ENCODE measurements at regions not wholly inside any gene's neighbourhood (a gene's known extent, or its start where the extent isn't known, plus 50 kb on each side); places are given as distances from the start of the nearest gene placed in this dataset.

DNA sequence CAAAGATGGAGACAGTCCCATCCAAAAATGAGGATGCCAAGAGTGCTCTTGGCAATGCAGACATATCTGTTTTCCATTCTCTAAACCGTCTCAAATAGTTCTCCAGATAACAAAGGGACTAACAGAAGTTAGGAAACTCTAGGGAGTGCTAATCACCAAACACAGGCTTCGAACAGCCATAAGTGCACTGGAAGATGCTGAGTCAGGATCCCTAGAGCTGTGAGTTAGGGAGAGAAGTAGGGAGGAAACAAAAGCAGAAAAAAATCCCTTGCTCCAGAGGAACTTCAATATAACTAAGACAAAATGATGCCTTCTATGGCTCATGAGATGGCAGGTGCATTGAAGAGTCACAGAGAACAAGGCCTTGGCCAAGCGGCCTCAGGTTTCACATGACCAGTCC lies 251.0 kb upstream of the PPARGC1A start:
- Mint-ChIP-seq H3K27ac (no peak overlapping the region), H3K27me3 (no peaks in the 10 kb centered on the region), H3K4me1 (no peaks in the 10 kb centered on the region), H3K9me3 (peaks cover 3% of the 10 kb centered on the region), H3K36me3 (no peaks in the 10 kb centered on the region), H3K4me3 (no peak overlapping the region)
- DNase-seq (ENCODE audit: low spot score in 2 of 2) (no peak), ATAC-seq (ENCODE audit: low read depth) (no peak)

DNA sequence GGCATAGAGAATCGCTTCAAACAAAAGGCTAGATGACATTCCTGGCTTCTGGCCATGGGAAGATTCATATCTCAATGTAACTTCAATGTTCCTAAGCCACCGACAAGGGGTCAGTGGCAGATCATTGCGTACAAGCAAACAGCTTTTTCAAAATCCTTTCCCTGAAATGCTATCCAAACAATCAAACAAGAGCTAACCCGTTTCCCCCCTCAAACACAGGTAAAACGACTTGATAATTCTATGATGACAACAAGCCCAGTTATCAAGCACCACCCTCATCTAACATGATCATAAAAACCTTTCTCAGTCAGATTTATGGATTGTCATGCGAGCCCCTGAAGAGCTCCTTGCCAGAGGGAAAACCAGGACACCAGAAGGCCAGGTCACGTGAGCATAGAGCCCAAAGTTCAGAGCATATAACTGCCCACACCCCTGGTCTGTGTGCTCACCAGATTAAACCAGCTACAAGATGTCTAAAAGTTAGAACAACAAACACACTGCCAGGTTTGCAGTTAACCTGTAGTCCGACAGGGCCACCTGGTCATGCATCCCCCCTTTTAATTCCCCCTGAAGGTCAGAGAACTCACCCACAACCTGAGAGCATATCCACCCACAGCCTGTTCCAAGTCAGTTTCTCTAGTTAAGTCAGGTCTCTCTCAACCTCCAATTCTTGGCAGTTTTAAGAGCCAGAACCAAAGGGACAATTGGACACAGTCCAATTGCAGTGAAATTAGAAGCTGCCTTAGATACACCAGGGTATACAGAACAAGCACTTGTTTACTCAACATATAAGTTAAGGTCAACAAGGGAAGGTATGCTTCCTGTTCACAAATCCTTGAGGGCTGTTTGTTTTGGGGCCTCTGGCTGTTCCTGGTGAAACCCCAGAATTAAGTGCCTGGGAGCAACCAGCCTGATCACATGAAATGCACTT lies 248.1 kb upstream of the PPARGC1A start:
- no peak overlapping the region for H3K4me3 Mint-ChIP-seq
- no peaks in the 10 kb centered on the region for H3K36me3 Mint-ChIP-seq
- H3K27ac Mint-ChIP-seq: no peak overlapping the region

DNA sequence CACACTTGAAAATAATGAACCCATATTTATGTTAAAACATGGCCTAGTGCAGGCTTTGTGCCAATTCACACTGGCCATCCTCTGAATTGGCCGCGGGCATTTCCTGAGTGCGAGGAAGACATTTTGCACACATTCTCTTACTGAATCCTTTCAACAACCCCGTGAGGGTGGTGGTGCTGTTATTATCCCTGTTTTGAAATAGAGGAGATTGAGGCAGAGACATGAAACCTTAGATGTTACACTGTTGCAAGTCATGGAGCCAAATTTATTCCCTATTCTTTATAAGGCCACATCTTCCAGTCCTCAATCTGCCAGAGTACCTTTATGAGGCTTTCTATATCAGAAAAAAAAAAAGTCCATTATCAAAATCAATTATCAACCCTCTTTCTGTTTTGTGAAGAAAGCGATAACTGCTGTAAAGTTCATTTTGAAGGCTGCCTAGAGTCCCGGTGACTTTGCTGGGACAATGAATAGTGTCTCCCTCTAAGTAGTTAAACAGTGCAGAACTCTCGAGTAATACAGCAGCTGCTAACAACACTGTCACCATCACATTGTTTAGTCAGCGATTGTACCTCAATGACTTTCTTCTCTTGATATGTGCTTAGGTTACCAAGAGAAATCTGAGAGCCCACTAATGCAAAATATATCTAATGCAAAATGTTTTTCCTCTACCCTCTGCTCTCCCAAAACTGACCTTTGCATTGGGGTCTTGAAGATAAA lies 242.3 kb upstream of the PPARGC1A start:
- Mint-ChIP-seq H3K4me3 (no peak overlapping the region), H3K36me3 (no peaks in the 10 kb centered on the region), H3K4me1 (no peaks in the 10 kb centered on the region), H3K27ac (no peak overlapping the region), H3K9me3 (peaks cover 3% of the 10 kb centered on the region), H3K27me3 (no peaks in the 10 kb centered on the region)
- DNase-seq (ENCODE audit: low spot score in 2 of 2) (no peak), ATAC-seq (ENCODE audit: low read depth) (no peak)

More for the DNA sequence above, 248.1 kb upstream of the PPARGC1A start:
- Mint-ChIP-seq H3K9me3 (peaks cover 3% of the 10 kb centered on the region), H3K27me3 (no peaks in the 10 kb centered on the region), H3K4me1 (no peaks in the 10 kb centered on the region)
- ATAC-seq (ENCODE audit: low read depth) (no peak), DNase-seq (ENCODE audit: low spot score in 2 of 2) (no peak)

DNA sequence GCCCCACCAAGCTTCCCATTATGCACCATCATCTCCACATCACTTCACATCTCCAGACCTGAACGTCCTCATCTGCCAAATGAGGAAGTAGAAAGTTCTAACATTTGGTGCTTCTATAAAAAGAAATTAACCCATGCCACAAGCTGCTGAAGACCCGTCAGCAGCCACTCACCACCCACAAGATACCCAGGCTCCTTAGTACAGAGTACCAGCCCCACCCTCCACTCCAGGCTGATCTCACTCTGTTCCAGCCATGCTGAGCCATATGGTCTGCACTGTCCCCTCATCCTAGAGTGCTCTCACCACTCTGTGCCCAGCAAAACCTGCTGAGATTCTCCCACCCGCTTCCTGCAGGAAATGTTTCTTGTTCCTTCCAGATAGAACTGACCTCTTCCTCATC lies 240.8 kb upstream of the PPARGC1A start:
- Mint-ChIP-seq H3K9me3 (peaks cover 3% of the 10 kb centered on the region), H3K36me3 (no peaks in the 10 kb centered on the region), H3K4me3 (no peak overlapping the region), H3K27ac (no peak overlapping the region), H3K4me1 (no peaks in the 10 kb centered on the region), H3K27me3 (no peaks in the 10 kb centered on the region)
- ATAC-seq (ENCODE audit: low read depth) (no peak), DNase-seq (ENCODE audit: low spot score in 2 of 2) (no peak)

DNA sequence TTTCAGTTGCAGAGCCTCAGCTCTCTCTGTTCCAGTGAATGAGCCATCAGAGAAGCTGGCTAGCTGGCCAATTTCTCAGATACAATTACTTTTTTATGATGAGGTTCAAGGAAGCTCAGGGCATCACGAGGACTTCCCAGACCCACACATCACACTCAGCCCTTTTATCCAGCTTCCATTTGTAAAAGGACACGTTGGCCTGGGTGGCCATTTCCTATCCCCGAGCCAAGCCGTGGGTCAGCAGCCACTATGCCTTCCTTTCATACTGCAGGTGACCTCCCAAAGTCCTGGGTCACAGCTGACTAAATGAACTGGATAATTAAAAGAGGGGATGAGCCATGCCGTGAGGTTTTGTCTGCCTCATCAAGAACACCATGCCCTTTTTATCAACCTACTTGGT lies 236.9 kb upstream of the PPARGC1A start:
- no peaks in the 10 kb centered on the region for H3K36me3 Mint-ChIP-seq
- DNase-seq (ENCODE audit: low spot score in 2 of 2): no peak
- H3K4me1 Mint-ChIP-seq: no peaks in the 10 kb centered on the region
- no peak for ATAC-seq (ENCODE audit: low read depth)
- H3K9me3 Mint-ChIP-seq: peaks cover 9% of the 10 kb centered on the region
- no peak overlapping the region for H3K4me3 Mint-ChIP-seq
- no peak overlapping the region for H3K27ac Mint-ChIP-seq
- no peaks in the 10 kb centered on the region for H3K27me3 Mint-ChIP-seq

DNA sequence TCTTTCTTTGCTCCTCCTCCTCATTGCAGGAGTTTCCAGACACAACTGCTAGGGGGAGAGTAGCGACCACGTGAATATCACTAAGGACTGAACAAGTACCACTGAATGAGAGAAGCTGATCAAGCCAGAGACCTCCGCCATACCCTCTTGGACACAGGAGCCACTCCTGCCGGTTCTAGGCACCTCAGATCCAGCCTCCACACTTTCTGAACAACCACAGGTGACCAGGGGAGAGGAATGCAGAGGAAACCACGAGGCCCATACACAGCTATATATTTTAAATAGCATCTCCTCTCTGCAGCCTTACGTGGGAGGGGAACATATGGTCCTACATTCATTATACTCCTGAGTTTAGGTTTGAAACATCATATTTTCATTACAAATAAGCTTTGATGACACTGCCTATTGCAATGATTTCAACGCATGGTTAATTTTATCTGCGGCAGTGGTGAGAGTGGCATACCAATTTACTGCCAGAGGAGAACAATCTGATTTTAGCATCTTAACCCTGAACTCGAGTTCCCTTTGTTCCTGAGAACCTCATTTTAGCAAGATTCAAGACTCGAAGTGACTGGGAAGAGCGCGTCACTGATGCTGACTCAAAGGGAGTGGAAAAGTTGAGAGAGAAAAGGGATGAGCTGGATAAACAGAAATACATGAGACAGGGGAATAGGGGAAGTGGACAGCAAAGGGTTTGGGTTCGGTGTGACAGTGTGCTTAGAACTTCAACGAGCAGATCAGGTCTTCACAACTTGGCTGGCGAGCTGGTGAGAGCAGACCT lies 231.7 kb upstream of the PPARGC1A start:
- no peak overlapping the region for H3K4me3 Mint-ChIP-seq
- H3K36me3 Mint-ChIP-seq: no peaks in the 10 kb centered on the region
- H3K4me1 Mint-ChIP-seq: no peaks in the 10 kb centered on the region
- ATAC-seq (ENCODE audit: low read depth) (no peak), DNase-seq (ENCODE audit: low spot score in 2 of 2) (no peak)
- no peaks in the 10 kb centered on the region for H3K27me3 Mint-ChIP-seq
- no peak overlapping the region for H3K27ac Mint-ChIP-seq
- peaks cover 8% of the 10 kb centered on the region for H3K9me3 Mint-ChIP-seq

DNA sequence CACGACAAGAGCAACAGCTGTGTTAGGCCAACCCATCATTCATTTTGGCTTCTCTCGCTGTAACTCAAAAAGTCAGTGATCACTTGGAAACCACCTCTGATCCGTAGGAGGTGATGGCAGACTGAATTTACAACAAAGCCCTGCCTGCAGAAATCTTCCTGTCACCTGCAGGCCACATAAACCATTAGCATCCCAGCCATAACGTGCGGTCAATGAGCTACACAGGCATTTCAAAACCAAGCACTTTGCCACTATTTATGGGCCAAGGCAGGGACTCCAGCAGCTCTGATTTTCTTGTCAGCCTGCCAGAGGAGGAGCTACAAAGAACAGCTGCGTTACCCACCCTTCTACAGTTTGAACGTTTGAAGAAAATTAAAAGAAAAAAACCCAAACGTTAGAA lies 228.1 kb upstream of the PPARGC1A start:
- ATAC-seq (ENCODE audit: low read depth): no peak
- Mint-ChIP-seq H3K27me3 (no peaks in the 10 kb centered on the region), H3K9me3 (peaks cover 3% of the 10 kb centered on the region)

DNA sequence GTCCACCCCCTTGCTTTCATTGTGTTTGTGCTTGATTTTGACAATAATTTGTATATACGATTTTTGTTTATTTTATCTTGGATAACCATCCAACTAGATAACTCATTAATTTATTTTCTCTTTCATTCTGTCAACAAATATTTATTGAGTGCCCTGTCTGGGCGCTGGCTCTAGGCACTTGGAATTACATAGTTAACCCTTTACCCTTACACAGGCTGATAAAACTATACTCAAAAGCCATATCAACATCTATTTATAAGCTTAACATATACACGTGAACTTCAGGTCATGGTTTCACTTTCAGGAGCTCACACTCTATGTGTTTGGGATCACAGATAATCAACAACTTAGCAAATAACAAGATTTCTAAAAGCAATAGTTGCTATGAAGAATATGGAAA lies 226.3 kb upstream of the PPARGC1A start:
- Mint-ChIP-seq H3K9me3 (peaks cover 1% of the 10 kb centered on the region), H3K27ac (no peak overlapping the region), H3K27me3 (no peaks in the 10 kb centered on the region), H3K4me1 (no peaks in the 10 kb centered on the region), H3K4me3 (no peak overlapping the region), H3K36me3 (no peaks in the 10 kb centered on the region)
- DNase-seq (ENCODE audit: low spot score in 2 of 2): no peak
- ATAC-seq (ENCODE audit: low read depth): no peak

More for the DNA sequence above, 228.1 kb upstream of the PPARGC1A start:
- Mint-ChIP-seq H3K36me3 (no peaks in the 10 kb centered on the region), H3K4me1 (no peaks in the 10 kb centered on the region), H3K27ac (no peak overlapping the region), H3K4me3 (no peak overlapping the region)
- no peak for DNase-seq (ENCODE audit: low spot score in 2 of 2)

DNA sequence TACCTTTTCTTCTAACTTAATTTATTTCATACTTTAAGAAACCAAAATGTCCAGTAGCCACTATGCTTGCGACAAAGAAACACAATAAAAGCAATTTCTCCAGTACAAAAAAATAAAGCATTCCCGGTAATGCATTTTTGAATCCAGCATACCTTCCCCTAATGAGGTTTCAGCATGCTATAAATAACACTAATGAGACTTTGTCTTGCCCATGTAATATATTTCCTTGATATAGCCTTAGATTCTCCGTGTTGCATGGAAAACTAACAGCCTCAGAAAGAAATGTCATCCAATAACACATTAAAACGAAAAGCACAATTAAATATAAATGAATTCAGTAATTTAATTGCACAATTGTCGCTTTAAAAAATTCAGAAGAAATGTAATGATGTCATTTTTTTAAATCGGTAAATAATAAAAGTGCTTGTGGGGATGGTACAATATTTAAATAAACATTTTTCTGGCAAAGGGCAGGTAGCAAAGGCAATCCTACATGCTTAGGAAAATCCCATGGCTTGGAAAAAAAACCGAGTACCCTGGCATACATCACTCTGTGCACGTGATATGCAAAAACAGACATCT lies 225.2 kb upstream of the PPARGC1A start:
- H3K9me3 Mint-ChIP-seq: peaks cover 1% of the 10 kb centered on the region
- DNase-seq (ENCODE audit: low spot score in 2 of 2) (no peak), ATAC-seq (ENCODE audit: low read depth) (no peak)
- no peak overlapping the region for H3K4me3 Mint-ChIP-seq
- H3K27me3 Mint-ChIP-seq: no peaks in the 10 kb centered on the region
- no peak overlapping the region for H3K27ac Mint-ChIP-seq
- no peaks in the 10 kb centered on the region for H3K36me3 Mint-ChIP-seq
- no peaks in the 10 kb centered on the region for H3K4me1 Mint-ChIP-seq

DNA sequence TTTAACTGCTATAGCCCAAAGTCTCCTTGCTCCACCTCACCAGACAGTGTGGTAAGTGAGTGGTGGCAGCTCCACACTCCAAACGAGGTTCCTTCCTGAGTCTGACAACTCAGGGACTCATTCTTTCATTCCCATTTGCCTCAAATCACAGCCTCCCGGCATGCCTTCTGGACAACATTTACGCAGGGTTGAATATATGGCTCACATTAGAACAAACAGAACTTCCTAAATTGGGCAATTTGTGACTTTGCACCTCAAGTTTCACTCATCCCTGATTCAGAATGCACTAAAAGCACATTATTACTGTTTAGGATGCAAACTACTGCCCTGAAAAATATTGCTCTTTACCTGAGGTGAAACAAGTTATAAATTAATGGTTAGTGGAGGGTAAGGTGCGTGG lies 224.6 kb upstream of the PPARGC1A start:
- no peaks in the 10 kb centered on the region for H3K36me3 Mint-ChIP-seq
- H3K27ac Mint-ChIP-seq: no peak overlapping the region
- peaks cover 1% of the 10 kb centered on the region for H3K9me3 Mint-ChIP-seq
- H3K4me3 Mint-ChIP-seq: no peak overlapping the region
- no peaks in the 10 kb centered on the region for H3K4me1 Mint-ChIP-seq
- ATAC-seq (ENCODE audit: low read depth) (no peak), DNase-seq (ENCODE audit: low spot score in 2 of 2) (no peak)
- no peaks in the 10 kb centered on the region for H3K27me3 Mint-ChIP-seq

DNA sequence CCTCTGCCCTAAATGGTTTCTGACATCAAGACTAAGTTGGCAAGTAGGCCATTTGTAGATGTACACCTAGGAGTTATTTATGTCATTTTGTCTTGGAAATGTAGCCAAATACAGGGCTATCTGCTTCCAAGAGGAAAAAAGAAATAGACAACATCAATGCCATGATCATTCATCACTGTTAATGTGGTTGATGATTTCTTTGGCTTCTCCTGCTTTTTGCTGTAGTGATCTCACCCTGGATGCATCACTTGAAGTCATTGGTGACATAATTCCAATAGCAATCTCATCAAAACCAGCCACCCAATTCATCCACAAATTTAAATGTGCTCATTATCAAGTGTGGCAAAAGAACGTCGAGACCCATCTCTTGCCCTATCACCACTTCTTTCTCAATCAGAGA lies 222.6 kb upstream of the PPARGC1A start:
- Mint-ChIP-seq H3K27me3 (no peaks in the 10 kb centered on the region), H3K9me3 (peaks cover 6% of the 10 kb centered on the region), H3K27ac (no peak overlapping the region), H3K4me3 (no peak overlapping the region), H3K36me3 (no peaks in the 10 kb centered on the region), H3K4me1 (no peaks in the 10 kb centered on the region)
- no peak for ATAC-seq (ENCODE audit: low read depth)
- no peak for DNase-seq (ENCODE audit: low spot score in 2 of 2)

DNA sequence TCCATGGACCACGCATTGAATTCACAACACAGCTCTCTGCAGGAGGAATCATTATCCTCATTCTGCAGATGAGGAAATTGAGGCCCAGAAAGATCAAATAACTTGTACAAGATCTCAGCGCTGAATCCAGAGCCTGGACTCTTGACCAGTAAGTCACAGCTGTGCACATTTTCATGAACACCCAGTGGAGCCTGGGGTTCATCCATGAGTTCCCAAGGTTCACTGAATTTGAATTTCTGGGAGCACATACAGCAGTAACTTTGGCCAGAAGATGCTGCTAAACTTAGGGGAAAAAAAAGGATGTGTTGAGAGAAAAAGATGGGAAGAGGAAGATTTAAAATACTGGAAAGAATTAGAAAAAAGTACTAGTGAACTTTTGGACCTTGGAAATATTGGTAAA lies 218.7 kb upstream of the PPARGC1A start:
- DNase-seq (ENCODE audit: low spot score in 2 of 2) (no peak), ATAC-seq (ENCODE audit: low read depth) (no peak)
- no peaks in the 10 kb centered on the region for H3K36me3 Mint-ChIP-seq
- H3K4me1 Mint-ChIP-seq: no peaks in the 10 kb centered on the region
- no peak overlapping the region for H3K27ac Mint-ChIP-seq
- H3K9me3 Mint-ChIP-seq: peaks cover 6% of the 10 kb centered on the region
- H3K27me3 Mint-ChIP-seq: no peaks in the 10 kb centered on the region
- no peak overlapping the region for H3K4me3 Mint-ChIP-seq

DNA sequence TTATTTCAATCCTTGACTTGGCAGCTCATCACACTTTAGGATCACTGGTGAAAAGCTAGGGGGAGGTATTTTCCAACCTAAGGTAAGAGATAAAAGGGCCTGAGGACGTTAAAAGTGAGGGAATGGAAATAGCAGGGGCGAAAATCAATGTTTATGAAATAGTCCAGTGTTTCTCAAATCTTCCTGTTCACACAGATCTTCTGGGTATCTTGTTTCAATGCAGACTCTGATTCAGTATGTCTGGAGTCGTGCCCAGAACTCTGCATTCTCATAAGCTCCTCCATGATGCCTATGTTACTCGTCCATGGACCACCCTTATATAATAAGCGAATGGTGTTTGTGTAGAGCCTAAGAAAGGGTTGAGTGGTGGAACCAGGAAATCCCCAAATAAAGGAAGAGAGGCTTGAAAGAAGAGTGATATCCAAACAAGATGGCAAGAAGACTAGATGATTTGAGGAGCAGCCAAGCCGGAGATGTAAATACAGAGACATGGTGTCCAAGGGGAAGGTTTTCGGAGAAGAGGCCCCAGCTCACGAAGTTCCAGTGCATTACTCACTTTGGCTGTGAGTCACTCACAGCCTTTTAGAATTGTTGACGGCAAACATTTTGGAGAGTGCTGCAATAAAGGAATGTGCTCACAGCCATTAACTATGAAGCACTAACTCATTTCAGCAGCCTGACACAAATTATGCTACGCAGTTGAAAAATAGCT lies 215.6 kb upstream of the PPARGC1A start:
- DNase-seq (ENCODE audit: low spot score in 2 of 2) (no peak), ATAC-seq (ENCODE audit: low read depth) (no peak)
- H3K9me3 Mint-ChIP-seq: peaks cover 6% of the 10 kb centered on the region
- H3K27ac Mint-ChIP-seq: no peak overlapping the region
- H3K36me3 Mint-ChIP-seq: no peaks in the 10 kb centered on the region
- no peaks in the 10 kb centered on the region for H3K27me3 Mint-ChIP-seq
- no peaks in the 10 kb centered on the region for H3K4me1 Mint-ChIP-seq
- H3K4me3 Mint-ChIP-seq: no peak overlapping the region

All from memory B cell (primary cell).